OCI-LY3 (cell line): ENCODE measurements at regions not wholly inside any gene's neighbourhood (a gene's known extent, or its start where the extent isn't known, plus 50 kb on each side); places are given as distances from the start of the nearest gene placed in this dataset.
"Not testable (repeated sequence)": the region's sequence is repeated elsewhere in the genome, so short reads cannot be mapped to it uniquely, and the experiment has no call there.

Source experiments
- H2AFZ ChIP-seq: fragments of 200-600, 300-600 bp; shearing (Covaris generic); 2 replicates; pipeline ENCODE4 v1.6.0; 2014; ENCODE audit warnings: antibody characterized with exemption, low read depth, low read length
- H3K27ac ChIP-seq: fragments of 200-600, 300-600 bp; sonication (generic); 2 replicates; pipeline ENCODE4 v1.5.1; 2014; ENCODE audit warnings: mild to moderate bottlenecking, low read length, moderate library complexity, mixed read lengths
- H3K27me3 ChIP-seq: fragments of 200-600, 300-600 bp; sonication (generic); 2 replicates; pipeline ENCODE4 v1.6.1; 2014; ENCODE audit warnings: low read depth, low read length, mixed read lengths
- H3K36me3 ChIP-seq: fragments of 200-600, 300-600 bp; sonication (generic); replicated peaks from 2 replicates; pipeline ENCODE3; 2014; ENCODE audit warnings: low read depth, low read length, mixed read lengths
- H3K4me1 ChIP-seq: fragments of 300-600, 200-600 bp; sonication (generic); 2 replicates; pipeline ENCODE4 v1.6.1; 2014; ENCODE audit warnings: low read length, mixed read lengths
- H3K4me2 ChIP-seq: fragments of 200-600, 300-600 bp; sonication (generic); 2 replicates; pipeline ENCODE4 v1.6.1; 2014; ENCODE audit warnings: low read length, mixed read lengths
- H3K4me3 ChIP-seq: fragments of 300-600, 200-600 bp; sonication (generic); 2 replicates; pipeline ENCODE4 v1.5.1; 2014; ENCODE audit warnings: antibody characterized with exemption, mild to moderate bottlenecking, low read length, moderate library complexity
- H3K79me2 ChIP-seq: fragments of 300-600, 200-600 bp; shearing (Covaris generic); 2 replicates; pipeline ENCODE4 v1.6.1; 2014; ENCODE audit warnings: mild to moderate bottlenecking, low read length, mixed read lengths
- H3K9ac ChIP-seq: fragments of 300-600, 200-600 bp; shearing (Covaris generic); 2 replicates; pipeline ENCODE4 v1.6.0; 2014; ENCODE audit warnings: mild to moderate bottlenecking, low read length, moderate library complexity
- H3K9me3 ChIP-seq: fragments of 200-600, 300-600 bp; shearing (Covaris generic); 2 replicates; pipeline ENCODE4 v1.6.1; 2014; ENCODE audit warnings: low read length, mixed read lengths; ENCODE audit not compliant: insufficient read depth
- H4K20me1 ChIP-seq: fragments of 200-600, 300-600 bp; sonication (generic); 2 replicates; pipeline ENCODE4 v1.6.1; 2016; ENCODE audit warnings: low read length, mixed read lengths; ENCODE audit not compliant: insufficient read depth
- EZH2phosphoT487 ChIP-seq: fragments of 200-600 bp; shearing (Covaris generic); IDR thresholded peaks from 2 replicates; pipeline ENCODE4 v1.6.1; 2018; ENCODE audit warnings: antibody characterized with exemption, mixed run types, low read depth
- TF ChIP-seq, protein P1 (sequence below): fragments of 200-600, 300-600 bp; sonication (generic); IDR thresholded peaks from 2 replicates; pipeline ENCODE4 v1.5.1; 2014; ENCODE audit warnings: antibody characterized with exemption, low read length, low read depth

DNA sequence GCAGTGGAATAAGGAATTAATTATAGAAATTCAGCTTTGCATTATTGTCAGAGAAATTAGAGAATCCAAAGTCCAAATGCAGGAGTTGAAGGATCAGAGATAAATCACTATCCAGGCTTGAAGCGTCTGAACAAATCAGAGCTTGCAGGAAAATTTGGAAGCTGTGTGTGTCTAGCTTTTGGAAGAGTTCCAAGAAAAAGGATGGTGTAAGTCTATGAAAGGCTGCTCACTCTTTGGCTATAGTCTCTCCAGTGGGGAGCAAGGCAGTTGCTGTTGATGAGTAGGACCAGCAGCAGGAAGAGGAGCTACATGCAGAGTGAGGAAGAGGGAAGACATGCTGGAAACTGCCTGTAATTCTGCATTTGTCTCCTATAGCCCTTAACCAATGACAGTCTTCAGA is 464.3 kb upstream of the GRM7 start:
- no peak overlapping the region for H3K27ac ChIP-seq
- no peak for TF ChIP-seq EZH2phosphoT487
- H2AFZ ChIP-seq = no peak overlapping the region
- no peaks in the 10 kb centered on the region for H3K79me2 ChIP-seq
- no peaks in the 10 kb centered on the region for H3K4me1 ChIP-seq
- H3K9me3 ChIP-seq = no peaks in the 10 kb centered on the region
- H3K4me3 ChIP-seq = no peak overlapping the region
- no peaks in the 10 kb centered on the region for H3K36me3 ChIP-seq
- H4K20me1 ChIP-seq = no peaks in the 10 kb centered on the region
- no peak overlapping the region for H3K4me2 ChIP-seq
- H3K9ac ChIP-seq = no peak overlapping the region
- H3K27me3 ChIP-seq = no peaks in the 10 kb centered on the region

DNA sequence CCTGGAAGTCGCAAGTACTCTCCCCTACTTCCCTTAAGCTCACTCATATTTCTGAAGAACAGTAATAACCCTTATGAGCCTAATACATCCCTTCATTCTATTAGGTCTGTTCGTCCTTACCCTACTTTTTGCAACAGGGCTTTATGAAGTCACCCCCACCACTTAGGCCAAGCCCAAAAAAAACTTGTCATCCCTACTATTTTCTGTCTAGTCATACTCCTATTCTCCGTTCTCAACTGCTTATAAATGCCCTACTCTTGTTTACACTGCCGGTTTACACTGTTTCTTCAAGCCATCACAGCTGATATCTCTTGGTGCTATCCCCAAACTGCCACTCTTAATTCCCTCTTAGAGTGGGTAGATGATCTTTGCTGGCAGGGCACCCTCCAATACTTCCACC is 458.2 kb upstream of the GRM7 start:
- H3K36me3 ChIP-seq, H2AFZ ChIP-seq, H3K4me3 ChIP-seq, H3K9me3 ChIP-seq, H3K27ac ChIP-seq, H4K20me1 ChIP-seq, H3K4me2 ChIP-seq, H3K4me1 ChIP-seq, H3K9ac ChIP-seq, H3K27me3 ChIP-seq, H3K79me2 ChIP-seq: not testable (repeated sequence)

GRCh38 chr3:6406923-6407322 is 454.0 kb upstream of the GRM7 start:
- not testable (repeated sequence) for H2AFZ ChIP-seq, H3K27me3 ChIP-seq, H3K9me3 ChIP-seq, H3K27ac ChIP-seq, H3K36me3 ChIP-seq, H3K4me1 ChIP-seq, H3K9ac ChIP-seq, H3K4me3 ChIP-seq, H3K4me2 ChIP-seq, H3K79me2 ChIP-seq, H4K20me1 ChIP-seq

GRCh38 chr3:6416049-6416661 is 444.8 kb upstream of the GRM7 start:
- H3K4me3 ChIP-seq = no peak overlapping the region
- H3K4me2 ChIP-seq = no peak overlapping the region
- H3K27ac ChIP-seq = no peak overlapping the region
- no peak overlapping the region for H3K9ac ChIP-seq
- H3K4me1 ChIP-seq = no peaks in the 10 kb centered on the region
- no peaks in the 10 kb centered on the region for H4K20me1 ChIP-seq
- H3K27me3 ChIP-seq = no peaks in the 10 kb centered on the region
- no peaks in the 10 kb centered on the region for H3K9me3 ChIP-seq
- no peak overlapping the region for H2AFZ ChIP-seq
- TF ChIP-seq EZH2phosphoT487 = no peak
- TF ChIP-seq, protein P1, sequence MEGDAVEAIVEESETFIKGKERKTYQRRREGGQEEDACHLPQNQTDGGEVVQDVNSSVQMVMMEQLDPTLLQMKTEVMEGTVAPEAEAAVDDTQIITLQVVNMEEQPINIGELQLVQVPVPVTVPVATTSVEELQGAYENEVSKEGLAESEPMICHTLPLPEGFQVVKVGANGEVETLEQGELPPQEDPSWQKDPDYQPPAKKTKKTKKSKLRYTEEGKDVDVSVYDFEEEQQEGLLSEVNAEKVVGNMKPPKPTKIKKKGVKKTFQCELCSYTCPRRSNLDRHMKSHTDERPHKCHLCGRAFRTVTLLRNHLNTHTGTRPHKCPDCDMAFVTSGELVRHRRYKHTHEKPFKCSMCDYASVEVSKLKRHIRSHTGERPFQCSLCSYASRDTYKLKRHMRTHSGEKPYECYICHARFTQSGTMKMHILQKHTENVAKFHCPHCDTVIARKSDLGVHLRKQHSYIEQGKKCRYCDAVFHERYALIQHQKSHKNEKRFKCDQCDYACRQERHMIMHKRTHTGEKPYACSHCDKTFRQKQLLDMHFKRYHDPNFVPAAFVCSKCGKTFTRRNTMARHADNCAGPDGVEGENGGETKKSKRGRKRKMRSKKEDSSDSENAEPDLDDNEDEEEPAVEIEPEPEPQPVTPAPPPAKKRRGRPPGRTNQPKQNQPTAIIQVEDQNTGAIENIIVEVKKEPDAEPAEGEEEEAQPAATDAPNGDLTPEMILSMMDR = no peak
- H3K79me2 ChIP-seq = no peaks in the 10 kb centered on the region
- no peaks in the 10 kb centered on the region for H3K36me3 ChIP-seq

DNA sequence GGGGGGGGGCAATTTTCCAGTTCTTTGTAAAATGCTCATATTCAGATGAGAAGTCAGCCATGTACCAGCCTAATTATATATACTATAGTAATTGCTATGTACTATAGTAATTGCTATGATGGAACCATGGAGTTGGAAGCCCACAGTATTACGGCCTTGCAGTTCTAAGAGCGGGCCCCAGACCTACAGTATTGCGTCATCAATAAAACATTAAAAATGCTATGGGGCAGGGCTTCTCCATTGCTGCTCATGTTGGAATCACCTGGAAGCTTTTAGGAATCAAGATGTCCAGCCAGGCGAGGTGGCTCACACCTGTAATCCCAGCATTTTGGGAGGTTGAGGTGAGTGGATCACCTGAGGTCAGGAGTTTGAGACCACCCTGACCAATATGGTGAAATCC is 443.7 kb upstream of the GRM7 start:
- no peaks in the 10 kb centered on the region for H3K4me1 ChIP-seq
- no peaks in the 10 kb centered on the region for H4K20me1 ChIP-seq
- H3K4me3 ChIP-seq = no peak overlapping the region
- H3K9me3 ChIP-seq = no peaks in the 10 kb centered on the region
- H3K79me2 ChIP-seq = no peaks in the 10 kb centered on the region
- no peak for TF ChIP-seq EZH2phosphoT487
- TF ChIP-seq, protein P1 = no peak
- H3K9ac ChIP-seq = no peak overlapping the region
- H3K36me3 ChIP-seq = no peaks in the 10 kb centered on the region
- no peak overlapping the region for H3K27ac ChIP-seq
- H3K27me3 ChIP-seq = no peaks in the 10 kb centered on the region
- no peak overlapping the region for H3K4me2 ChIP-seq
- H2AFZ ChIP-seq = no peak overlapping the region
